Endodermal cell (in vitro differentiated cells): ENCODE measurements at regions not wholly inside any gene's neighbourhood (a gene's known extent, or its start where the extent isn't known, plus 50 kb on each side); places are given as distances from the start of the nearest gene placed in this dataset.
"Not testable (repeated sequence)": the region's sequence is repeated elsewhere in the genome, so short reads cannot be mapped to it uniquely, and the experiment has no call there.

Source experiments
- DNase-seq: peaks from one replicate; pipeline ENCODE4 v3.0.0-alpha.2; 2017
- H3K27ac ChIP-seq: 2 replicates; pipeline ENCODE4 v1.5.1; 2013; ENCODE audit warnings: mild to moderate bottlenecking, low read depth, low read length, moderate library complexity
- H3K27me3 ChIP-seq: 2 replicates; pipeline ENCODE4 v1.6.1; 2013; ENCODE audit warnings: mild to moderate bottlenecking, low read length, moderate library complexity; ENCODE audit not compliant: insufficient read depth, control insufficient read depth, poor library complexity, severe bottlenecking
- H3K36me3 ChIP-seq: 2 replicates; pipeline ENCODE4 v1.7.0; 2013; ENCODE audit warnings: mild to moderate bottlenecking, low read length, moderate library complexity; ENCODE audit not compliant: control insufficient read depth, insufficient read depth
- H3K4me1 ChIP-seq: one replicate; pipeline ENCODE4 v1.7.0; 2013; ENCODE audit warnings: low read length; ENCODE audit not compliant: control insufficient read depth, insufficient read depth
- H3K4me3 ChIP-seq: 2 replicates; pipeline ENCODE4 v1.5.1; 2013; ENCODE audit warnings: mild to moderate bottlenecking, low read length, moderate library complexity
- H3K9ac ChIP-seq: 2 replicates; pipeline ENCODE4 v1.6.1; 2013; ENCODE audit warnings: mild to moderate bottlenecking, low read length, moderate library complexity; ENCODE audit not compliant: poor library complexity, severe bottlenecking; ENCODE audit errors: extremely low read depth
- H3K9me3 ChIP-seq: 2 replicates; pipeline ENCODE4 v1.6.1; 2013; ENCODE audit warnings: mild to moderate bottlenecking, low read length, moderate library complexity; ENCODE audit not compliant: control insufficient read depth
- H3K27ac Mint-ChIP-seq: 2 replicates; pipeline ENCODE4 v1.8.0; 2020; ENCODE audit warnings: mixed read lengths
- H3K27me3 Mint-ChIP-seq: 2 replicates; pipeline ENCODE4 v1.8.0; 2021; ENCODE audit warnings: mild to moderate bottlenecking, mixed read lengths; ENCODE audit not compliant: insufficient read depth
- H3K36me3 Mint-ChIP-seq: 2 replicates; pipeline ENCODE4 v1.8.0; 2020; ENCODE audit warnings: low read depth, mixed read lengths
- H3K4me1 Mint-ChIP-seq: 2 replicates; pipeline ENCODE4 v1.8.0; 2020; ENCODE audit warnings: mixed read lengths
- H3K4me3 Mint-ChIP-seq: 2 replicates; pipeline ENCODE4 v1.8.0; 2020; ENCODE audit warnings: mild to moderate bottlenecking, moderate library complexity, mixed read lengths
- H3K9me3 Mint-ChIP-seq: 2 replicates; pipeline ENCODE4 v1.8.0; 2020; ENCODE audit warnings: mild to moderate bottlenecking, mixed read lengths
- WGBS, 2 experiments: methylation state at CpG; one replicate each; pipeline versions ENCODE4 v1.1.5 to v1.1.7; 2013; ENCODE audit warnings: missing lambda C conversion rate in 2 of 2, mixed read lengths in 1 of 2; ENCODE audit not compliant: insufficient coverage in 1 of 2, insufficient read length in 1 of 2; 5-methylcytosine and 5-hydroxymethylcytosine counted together
- TF ChIP-seq, protein P1 (sequence below): fragments of 200-600 bp; sonication (generic); conservative IDR thresholded peaks from 2 replicates; pipeline ENCODE4 v1.5.0; 2021; ENCODE audit warnings: antibody characterized with exemption, mild to moderate bottlenecking

DNA sequence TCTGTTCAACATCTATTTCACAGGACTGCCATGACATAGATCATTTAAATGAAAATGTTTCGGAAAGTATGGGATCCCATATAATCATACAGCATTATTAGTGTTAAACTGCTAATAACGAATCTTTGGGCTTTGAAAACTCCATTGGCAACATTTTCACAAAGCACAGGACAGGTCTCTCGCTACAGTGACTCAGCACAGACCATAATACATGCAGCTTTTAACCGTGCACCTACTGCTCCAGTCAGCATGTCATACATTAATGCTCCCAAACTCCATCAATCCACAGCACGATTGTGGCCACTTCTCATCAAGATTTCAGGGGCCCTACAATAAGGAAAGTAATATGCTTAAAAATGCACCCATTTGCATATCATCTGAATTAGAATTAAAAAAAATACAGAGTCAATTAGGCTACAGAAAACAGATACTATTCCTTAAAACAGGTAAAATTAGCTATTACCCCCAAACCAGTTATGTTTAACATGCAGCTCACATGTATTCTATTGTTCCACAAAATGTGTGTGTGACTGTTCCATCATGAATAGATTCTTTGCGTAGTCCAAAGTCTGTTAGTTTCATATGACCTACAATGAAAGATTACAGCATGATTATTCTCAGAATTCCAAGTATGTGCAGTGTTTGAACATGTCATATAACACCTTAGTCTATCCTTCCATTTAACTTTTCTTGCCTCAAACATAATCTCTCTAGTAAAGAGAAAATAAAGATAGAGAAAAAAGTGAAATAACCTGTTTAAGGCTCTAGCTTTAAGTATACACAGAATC, 141.6 kb upstream of the EFCAB3 start:
- not testable (repeated sequence) for H3K4me3 Mint-ChIP-seq, H3K36me3 ChIP-seq, H3K9me3 Mint-ChIP-seq, H3K9ac ChIP-seq, DNase-seq, H3K4me1 Mint-ChIP-seq, H3K27me3 Mint-ChIP-seq, H3K36me3 Mint-ChIP-seq, H3K27me3 ChIP-seq, H3K27ac Mint-ChIP-seq, H3K27ac ChIP-seq, H3K4me3 ChIP-seq, H3K9me3 ChIP-seq, H3K4me1 ChIP-seq
- WGBS, 2 experiments, result 86 to 88% methylated on average over 5 to 6 of the region's 6 CpGs

DNA sequence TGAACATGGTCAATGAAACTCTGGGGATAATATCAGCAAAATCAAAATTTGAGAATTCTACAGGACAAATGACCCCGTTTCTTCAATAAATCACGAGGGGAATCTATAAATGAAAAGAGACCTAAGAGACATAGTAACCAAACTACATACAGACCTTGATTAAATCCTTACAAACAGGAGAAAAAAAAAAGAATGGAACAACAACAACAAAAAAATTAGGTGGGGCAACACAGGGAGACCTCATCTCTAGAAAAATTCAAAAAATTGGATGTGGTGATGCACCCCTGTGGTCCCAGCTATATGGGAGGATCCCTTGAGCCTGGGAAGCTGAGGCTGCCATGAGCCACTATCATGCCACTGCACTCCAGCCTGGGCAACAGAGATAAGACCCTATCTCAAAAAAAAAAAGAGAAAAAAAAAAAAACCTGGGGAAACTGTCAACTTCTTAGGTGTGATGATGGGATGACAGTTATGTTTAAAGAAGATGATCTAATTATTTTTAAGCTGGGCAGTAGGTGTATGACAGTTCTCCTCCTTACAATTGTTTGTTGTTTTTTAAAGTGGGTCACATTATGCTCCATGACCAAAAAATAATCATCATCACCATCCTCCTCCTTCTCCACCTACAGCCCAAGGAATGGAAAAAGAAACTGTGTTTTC, 146.4 kb upstream of the EFCAB3 start:
- H3K27me3 ChIP-seq, H3K36me3 Mint-ChIP-seq, H3K27me3 Mint-ChIP-seq, H3K4me1 Mint-ChIP-seq, DNase-seq, H3K36me3 ChIP-seq, H3K9ac ChIP-seq, H3K27ac ChIP-seq, H3K9me3 Mint-ChIP-seq, H3K27ac Mint-ChIP-seq, H3K9me3 ChIP-seq, H3K4me3 Mint-ChIP-seq, H3K4me1 ChIP-seq, H3K4me3 ChIP-seq: not testable (repeated sequence)
- 100% methylated on average over 2 of the region's 2 CpGs; no CpG with 5 or more reads in 1 of the 2 experiments for WGBS, 2 experiments

DNA sequence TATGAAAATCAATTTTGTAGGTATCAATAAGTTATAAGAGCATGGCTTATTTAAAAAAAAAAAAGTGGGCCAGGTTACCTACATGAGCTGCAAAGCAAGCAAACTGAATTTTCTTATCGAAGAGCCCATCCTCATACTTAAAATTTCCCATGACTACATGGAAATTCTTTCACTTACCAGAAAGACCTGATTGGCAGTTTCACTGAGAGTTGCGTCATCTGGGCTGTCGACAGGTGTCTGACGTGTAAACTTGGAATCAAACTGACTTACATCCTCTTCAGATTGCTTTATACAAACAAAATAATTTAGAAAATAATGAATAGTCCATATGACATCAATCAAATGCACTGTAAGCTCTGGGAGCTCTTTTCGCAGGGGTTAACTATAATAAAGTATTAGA, 149.1 kb upstream of the EFCAB3 start:
- not testable (repeated sequence) for H3K27me3 ChIP-seq, H3K36me3 ChIP-seq, H3K27ac ChIP-seq, H3K4me3 ChIP-seq, H3K4me1 Mint-ChIP-seq, H3K9me3 ChIP-seq, DNase-seq, H3K9ac ChIP-seq, H3K4me1 ChIP-seq, H3K36me3 Mint-ChIP-seq, H3K27me3 Mint-ChIP-seq, H3K4me3 Mint-ChIP-seq, H3K27ac Mint-ChIP-seq, H3K9me3 Mint-ChIP-seq
- WGBS, 2 experiments, result 82% methylated on average over 3 of the region's 5 CpGs; no CpG with 5 or more reads in 1 of the 2 experiments

DNA sequence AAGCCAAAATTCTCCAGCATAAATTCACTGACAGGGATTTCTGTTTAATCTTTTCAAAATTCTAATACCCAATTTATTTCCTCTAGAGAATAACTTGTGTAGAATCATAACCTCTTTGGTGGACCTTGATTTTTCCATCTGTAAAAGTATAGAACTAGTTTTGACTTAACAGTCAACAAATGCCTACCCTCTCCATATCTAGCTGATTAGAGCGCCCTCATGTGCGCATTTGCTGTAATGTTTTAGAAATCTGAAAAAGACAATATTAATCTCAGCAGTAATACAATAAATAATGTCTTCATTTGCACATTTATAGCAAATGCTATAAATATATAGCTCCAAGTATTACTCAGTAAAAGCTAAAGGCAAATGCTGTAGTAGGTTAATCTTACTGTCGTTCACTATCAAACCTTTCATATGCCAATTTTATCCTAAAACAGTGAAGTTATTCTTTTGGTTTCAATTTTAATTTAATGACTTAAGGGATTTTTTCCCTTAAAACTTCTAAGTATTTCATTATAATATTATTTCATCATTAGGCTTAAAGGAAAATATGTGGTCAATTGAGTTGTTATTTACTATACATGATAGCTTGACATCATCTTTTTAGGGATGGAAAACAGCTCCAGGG, 153.6 kb upstream of the EFCAB3 start:
- not testable (repeated sequence) for H3K9me3 ChIP-seq, H3K4me1 Mint-ChIP-seq, H3K36me3 ChIP-seq, H3K4me3 Mint-ChIP-seq, H3K4me3 ChIP-seq, DNase-seq, H3K36me3 Mint-ChIP-seq, H3K27ac Mint-ChIP-seq, H3K9ac ChIP-seq, H3K9me3 Mint-ChIP-seq, H3K27ac ChIP-seq, H3K4me1 ChIP-seq, H3K27me3 ChIP-seq, H3K27me3 Mint-ChIP-seq
- WGBS, 2 experiments, result no CpG with 5 or more reads among the region's 3 CpGs
- TF ChIP-seq, protein P1, sequence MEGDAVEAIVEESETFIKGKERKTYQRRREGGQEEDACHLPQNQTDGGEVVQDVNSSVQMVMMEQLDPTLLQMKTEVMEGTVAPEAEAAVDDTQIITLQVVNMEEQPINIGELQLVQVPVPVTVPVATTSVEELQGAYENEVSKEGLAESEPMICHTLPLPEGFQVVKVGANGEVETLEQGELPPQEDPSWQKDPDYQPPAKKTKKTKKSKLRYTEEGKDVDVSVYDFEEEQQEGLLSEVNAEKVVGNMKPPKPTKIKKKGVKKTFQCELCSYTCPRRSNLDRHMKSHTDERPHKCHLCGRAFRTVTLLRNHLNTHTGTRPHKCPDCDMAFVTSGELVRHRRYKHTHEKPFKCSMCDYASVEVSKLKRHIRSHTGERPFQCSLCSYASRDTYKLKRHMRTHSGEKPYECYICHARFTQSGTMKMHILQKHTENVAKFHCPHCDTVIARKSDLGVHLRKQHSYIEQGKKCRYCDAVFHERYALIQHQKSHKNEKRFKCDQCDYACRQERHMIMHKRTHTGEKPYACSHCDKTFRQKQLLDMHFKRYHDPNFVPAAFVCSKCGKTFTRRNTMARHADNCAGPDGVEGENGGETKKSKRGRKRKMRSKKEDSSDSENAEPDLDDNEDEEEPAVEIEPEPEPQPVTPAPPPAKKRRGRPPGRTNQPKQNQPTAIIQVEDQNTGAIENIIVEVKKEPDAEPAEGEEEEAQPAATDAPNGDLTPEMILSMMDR, result peak; percentile 68

DNA sequence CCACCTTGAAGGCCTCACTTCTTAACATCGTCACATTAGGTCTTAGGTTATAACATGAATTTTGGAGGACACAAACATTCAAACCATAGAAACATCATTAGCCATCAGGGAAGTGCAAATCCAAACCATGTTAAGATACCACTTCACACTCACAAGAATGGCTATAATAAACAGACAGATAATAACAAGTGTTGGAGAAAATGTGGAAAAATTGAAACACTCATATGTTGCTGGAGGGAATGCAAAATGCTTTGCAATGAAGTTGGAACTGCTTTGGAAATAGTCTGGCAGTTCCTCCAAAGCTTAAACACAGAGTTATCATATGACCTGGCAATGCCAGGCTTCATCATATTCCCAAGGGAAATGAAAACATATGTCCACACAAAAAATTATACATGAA, 156.8 kb upstream of the EFCAB3 start:
- not testable (repeated sequence) for H3K27ac Mint-ChIP-seq, H3K9me3 Mint-ChIP-seq, H3K27ac ChIP-seq, H3K4me3 Mint-ChIP-seq, H3K36me3 ChIP-seq, H3K9ac ChIP-seq, DNase-seq, H3K9me3 ChIP-seq, H3K36me3 Mint-ChIP-seq, H3K27me3 ChIP-seq, H3K4me3 ChIP-seq, H3K27me3 Mint-ChIP-seq, H3K4me1 ChIP-seq, H3K4me1 Mint-ChIP-seq
- WGBS, 2 experiments, result 89% methylated on average over 1 of the region's 1 CpG; no CpG with 5 or more reads in 1 of the 2 experiments
